ENCODE measurements at regions not wholly inside any gene's neighbourhood (a gene's known extent, or its start where the extent isn't known, plus 50 kb on each side); places are given as distances from the start of the nearest gene placed in this dataset.
"Not testable (repeated sequence)": the region's sequence is repeated elsewhere in the genome, so short reads cannot be mapped to it uniquely, and the experiment has no call there.

GRCh38 chr9:65566018-65566417, 109.7 kb upstream of the ZNG1E start:
- DNase-seq, result not testable (repeated sequence)

- not testable (repeated sequence) for DNase-seq
These were observed 156.7 kb upstream of the ZNG1E start for GRCh38 chr9:65519018-65519417.

- DNase-seq, result not testable (repeated sequence)
These were observed 161.3 kb upstream of the ZNG1E start for GRCh38 chr9:65514465-65514864.

- DNase-seq, result not testable (repeated sequence)
These were observed 167.8 kb upstream of the ZNG1E start for GRCh38 chr9:65507897-65508296.

GRCh38 chr9:65504686-65505085, 171.0 kb upstream of the ZNG1E start:
- DNase-seq, result not testable (repeated sequence)

GRCh38 chr9:65503696-65504095, 172.0 kb upstream of the ZNG1E start:
- DNase-seq, result not testable (repeated sequence)

- DNase-seq, result not testable (repeated sequence)
These were observed 192.8 kb upstream of the ZNG1E start for GRCh38 chr9:65482890-65483289.

- DNase-seq, result not testable (repeated sequence)
These were observed 194.4 kb upstream of the ZNG1E start for GRCh38 chr9:65481291-65481690.

GRCh38 chr9:65474891-65475290, 189.9 kb upstream of the FOXD4L5 start:
- not testable (repeated sequence) for DNase-seq

- DNase-seq, result not testable (repeated sequence)
These were observed 188.2 kb upstream of the FOXD4L5 start for GRCh38 chr9:65473059-65473822.

GRCh38 chr9:65471106-65471505, 186.1 kb upstream of the FOXD4L5 start:
- DNase-seq, result not testable (repeated sequence)

GRCh38 chr9:65466911-65467734, 182.1 kb upstream of the FOXD4L5 start:
- DNase-seq, result not testable (repeated sequence)

GRCh38 chr9:65465246-65465895, 180.4 kb upstream of the FOXD4L5 start:
- not testable (repeated sequence) for DNase-seq

- not testable (repeated sequence) for DNase-seq
These were observed 177.5 kb upstream of the FOXD4L5 start for GRCh38 chr9:65462476-65462875.

- DNase-seq, result no peak
These were observed 174.8 kb upstream of the FOXD4L5 start for GRCh38 chr9:65459756-65460320.

GRCh38 chr9:65458992-65459391, 174.0 kb upstream of the FOXD4L5 start:
- DNase-seq, result no peak

- no peak for DNase-seq
These were observed 173.5 kb upstream of the FOXD4L5 start for GRCh38 chr9:65458465-65458864.

- not testable (repeated sequence) for DNase-seq
These were observed 172.0 kb upstream of the FOXD4L5 start for GRCh38 chr9:65456991-65457390.

GRCh38 chr9:65455751-65456647, 171.0 kb upstream of the FOXD4L5 start:
- DNase-seq, result not testable (repeated sequence)

- DNase-seq, result not testable (repeated sequence)
These were observed 170.1 kb upstream of the FOXD4L5 start for GRCh38 chr9:65455136-65455535.

GRCh38 chr9:65454666-65455065, 169.7 kb upstream of the FOXD4L5 start:
- not testable (repeated sequence) for DNase-seq

- DNase-seq, result not testable (repeated sequence)
These were observed 169.0 kb upstream of the FOXD4L5 start for GRCh38 chr9:65454034-65454433.

Measured in stimulated activated CD4-positive, alpha-beta T cell treated with anti-CD3 and anti-CD28 coated beads, Interleukin-15, amount 100 ng/mL, for 24 hours (primary cell).